Mesendoderm (in vitro differentiated cells): ENCODE measurements at regions not wholly inside any gene's neighbourhood (a gene's known extent, or its start where the extent isn't known, plus 50 kb on each side); places are given as distances from the start of the nearest gene placed in this dataset.
"Not testable (repeated sequence)": the region's sequence is repeated elsewhere in the genome, so short reads cannot be mapped to it uniquely, and the experiment has no call there.

Source experiments
- DNase-seq: peaks from one replicate; pipeline ENCODE4 v3.0.0; 2013
- H2AK5ac ChIP-seq: 2 replicates; pipeline ENCODE4 v1.6.1; 2013; ENCODE audit warnings: low read length, inconsistent platforms
- H2BK120ac ChIP-seq: 2 replicates; pipeline ENCODE4 v1.6.1; 2013; ENCODE audit warnings: low read depth, mild to moderate bottlenecking, low read length, moderate library complexity, mixed read lengths
- H2BK15ac ChIP-seq: replicated peaks from 2 replicates; pipeline ENCODE4 v1.6.1; 2013; ENCODE audit warnings: low read depth, mild to moderate bottlenecking, moderate library complexity
- H2BK5ac ChIP-seq: 2 replicates; pipeline ENCODE4 v1.6.1; 2013; ENCODE audit warnings: low read length, inconsistent platforms
- H3K18ac ChIP-seq: 2 replicates; pipeline ENCODE4 v1.6.1; 2013; ENCODE audit warnings: mild to moderate bottlenecking, low read length, mixed read lengths
- H3K23ac ChIP-seq: one replicate; pipeline ENCODE4 v1.6.1; 2013; ENCODE audit warnings: low read length
- H3K27ac ChIP-seq: 2 replicates; pipeline ENCODE4 v1.5.1; 2013; ENCODE audit warnings: low read depth, mild to moderate bottlenecking, inconsistent platforms, low read length, moderate library complexity
- H3K27me3 ChIP-seq: 2 replicates; pipeline ENCODE4 v1.6.1; 2013; ENCODE audit warnings: low read length, control low read depth, mild to moderate bottlenecking, inconsistent platforms; ENCODE audit not compliant: insufficient read depth, poor library complexity
- H3K36me3 ChIP-seq: 2 replicates; pipeline ENCODE4 v1.6.1; 2013; ENCODE audit warnings: low read length, inconsistent platforms; ENCODE audit not compliant: control insufficient read depth, insufficient read depth
- H3K4ac ChIP-seq: one replicate; pipeline ENCODE4 v1.6.1; 2013; ENCODE audit warnings: low read depth, mild to moderate bottlenecking, low read length, moderate library complexity
- H3K4me1 ChIP-seq: 2 replicates; pipeline ENCODE4 v1.6.1; 2013; ENCODE audit warnings: low read depth, low read length, inconsistent platforms; ENCODE audit not compliant: control insufficient read depth
- H3K4me2 ChIP-seq: 2 replicates; pipeline ENCODE4 v1.6.1; 2013; ENCODE audit warnings: low read length
- H3K4me3 ChIP-seq: 2 replicates; pipeline ENCODE4 v1.5.1; 2013; ENCODE audit warnings: mild to moderate bottlenecking, low read length
- H3K56ac ChIP-seq: one replicate; pipeline ENCODE4 v1.6.1; 2013; ENCODE audit warnings: low read length
- H3K79me1 ChIP-seq: 2 replicates; pipeline ENCODE4 v1.6.1; 2013; ENCODE audit warnings: low read length, inconsistent platforms
- H3K79me2 ChIP-seq: 2 replicates; pipeline ENCODE4 v1.6.1; 2013; ENCODE audit warnings: mild to moderate bottlenecking, low read length; ENCODE audit not compliant: control insufficient read depth, insufficient read depth
- H3K9ac ChIP-seq: 2 replicates; pipeline ENCODE4 v1.6.1; 2013; ENCODE audit warnings: low read length, inconsistent platforms
- H4K5ac ChIP-seq: one replicate; pipeline ENCODE4 v1.6.1; 2013; ENCODE audit warnings: low read length
- H4K8ac ChIP-seq: one replicate; pipeline ENCODE4 v1.6.1; 2013; ENCODE audit warnings: low read depth, mild to moderate bottlenecking, control low read depth, low read length, moderate library complexity
- WGBS: extraction: QIAGEN DNeasy Blood & Tissue Kit; methylation state at CpG from one replicate; pipeline ENCODE4 v1.1.7; 2013; ENCODE audit warnings: low lambda C conversion rate, missing lambda C conversion rate; ENCODE audit not compliant: insufficient coverage; ENCODE audit errors: extremely low coverage; 5-methylcytosine and 5-hydroxymethylcytosine counted together

GRCh38 chr21:10398692-10399489 lies 122.5 kb upstream of the TPTE start:
- not testable (repeated sequence) for H3K79me1 ChIP-seq, H3K9ac ChIP-seq, H3K18ac ChIP-seq, H3K79me2 ChIP-seq, H2AK5ac ChIP-seq, H3K4ac ChIP-seq, H3K23ac ChIP-seq, H3K36me3 ChIP-seq, H4K5ac ChIP-seq, H3K4me1 ChIP-seq, H3K4me3 ChIP-seq, DNase-seq, H2BK5ac ChIP-seq, H3K27ac ChIP-seq, H3K4me2 ChIP-seq, H3K27me3 ChIP-seq, H4K8ac ChIP-seq, H3K56ac ChIP-seq, H2BK120ac ChIP-seq, H2BK15ac ChIP-seq
- WGBS: no CpG with 5 or more reads among the region's 10 CpGs

GRCh38 chr21:10400622-10401361 lies 120.6 kb upstream of the TPTE start:
- not testable (repeated sequence) for H3K56ac ChIP-seq, H3K4me1 ChIP-seq, H3K36me3 ChIP-seq, H2BK5ac ChIP-seq, H3K23ac ChIP-seq, H4K8ac ChIP-seq, H3K27me3 ChIP-seq, H4K5ac ChIP-seq, H2AK5ac ChIP-seq, H3K4ac ChIP-seq, H3K9ac ChIP-seq, H3K4me3 ChIP-seq, H3K79me2 ChIP-seq, DNase-seq, H3K18ac ChIP-seq, H3K27ac ChIP-seq, H3K4me2 ChIP-seq, H3K79me1 ChIP-seq, H2BK120ac ChIP-seq, H2BK15ac ChIP-seq
- WGBS: no CpG with 5 or more reads among the region's 18 CpGs

GRCh38 chr21:10402461-10402860 lies 118.9 kb upstream of the TPTE start:
- not testable (repeated sequence) for H3K4me2 ChIP-seq, H3K9ac ChIP-seq, H2BK120ac ChIP-seq, H4K5ac ChIP-seq, H3K79me1 ChIP-seq, H3K79me2 ChIP-seq, H4K8ac ChIP-seq, H2BK5ac ChIP-seq, H3K4me1 ChIP-seq, H3K4me3 ChIP-seq, H3K56ac ChIP-seq, H3K4ac ChIP-seq, H3K36me3 ChIP-seq, H3K27ac ChIP-seq, H2AK5ac ChIP-seq, H2BK15ac ChIP-seq, H3K18ac ChIP-seq, H3K27me3 ChIP-seq, H3K23ac ChIP-seq, DNase-seq
- no CpG with 5 or more reads among the region's 5 CpGs for WGBS

- not testable (repeated sequence) for H3K56ac ChIP-seq, DNase-seq, H2BK120ac ChIP-seq, H3K9ac ChIP-seq, H3K4me2 ChIP-seq, H4K5ac ChIP-seq, H3K18ac ChIP-seq, H3K79me1 ChIP-seq, H4K8ac ChIP-seq, H2BK15ac ChIP-seq, H3K36me3 ChIP-seq, H3K27me3 ChIP-seq, H3K23ac ChIP-seq, H3K4ac ChIP-seq, H3K79me2 ChIP-seq, H3K4me1 ChIP-seq, H3K27ac ChIP-seq, H2BK5ac ChIP-seq, H2AK5ac ChIP-seq, H3K4me3 ChIP-seq
- no CpG with 5 or more reads among the region's 36 CpGs for WGBS
These were observed 116.1 kb upstream of the TPTE start for GRCh38 chr21:10405331-10405730.

GRCh38 chr21:10409786-10410185 lies 111.6 kb upstream of the TPTE start:
- not testable (repeated sequence) for H3K23ac ChIP-seq, H3K4ac ChIP-seq, H2BK120ac ChIP-seq, H3K27ac ChIP-seq, H4K5ac ChIP-seq, H3K27me3 ChIP-seq, H2AK5ac ChIP-seq, DNase-seq, H3K56ac ChIP-seq, H2BK15ac ChIP-seq, H3K4me1 ChIP-seq, H4K8ac ChIP-seq, H2BK5ac ChIP-seq, H3K79me1 ChIP-seq, H3K4me3 ChIP-seq, H3K36me3 ChIP-seq, H3K9ac ChIP-seq, H3K79me2 ChIP-seq, H3K18ac ChIP-seq, H3K4me2 ChIP-seq
- no CpG with 5 or more reads among the region's 4 CpGs for WGBS
